Neuron (in vitro differentiated cells): ENCODE measurements at regions not wholly inside any gene's neighbourhood (a gene's known extent, or its start where the extent isn't known, plus 50 kb on each side); places are given as distances from the start of the nearest gene placed in this dataset.
"Not testable (repeated sequence)": the region's sequence is repeated elsewhere in the genome, so short reads cannot be mapped to it uniquely, and the experiment has no call there.

ENCODE experiments used
- H2AFZ ChIP-seq: one replicate; pipeline ENCODE4 v1.6.1; 2013; ENCODE audit warnings: low read depth, mild to moderate bottlenecking, inconsistent platforms, low read length, moderate library complexity
- H3K27me3 ChIP-seq: one replicate; pipeline ENCODE4 v1.6.1; 2013; ENCODE audit warnings: low read length; ENCODE audit not compliant: insufficient read depth
- H3K36me3 ChIP-seq: one replicate; pipeline ENCODE4 v1.6.1; 2013; ENCODE audit warnings: low read length; ENCODE audit not compliant: insufficient read depth
- H3K4me1 ChIP-seq: one replicate; pipeline ENCODE4 v1.6.1; 2013; ENCODE audit warnings: low read length; ENCODE audit not compliant: insufficient read depth
- H3K4me3 ChIP-seq: 2 replicates; pipeline ENCODE4 v1.5.1; 2013; ENCODE audit warnings: mild to moderate bottlenecking, low read length, moderate library complexity
- H3K9me3 ChIP-seq: one replicate; pipeline ENCODE4 v1.6.1; 2013; ENCODE audit warnings: low read length

GRCh38 chr13:80946008-80946802 lies 605.3 kb upstream of the SPRY2 start:
- H2AFZ ChIP-seq = no peak overlapping the region
- no peaks in the 10 kb centered on the region for H3K9me3 ChIP-seq
- H3K27me3 ChIP-seq = no peaks in the 10 kb centered on the region
- no peaks in the 10 kb centered on the region for H3K36me3 ChIP-seq
- no peak overlapping the region for H3K4me3 ChIP-seq
- H3K4me1 ChIP-seq = peaks cover 12% of the 10 kb centered on the region

- no peak overlapping the region for H2AFZ ChIP-seq
- no peak overlapping the region for H3K4me3 ChIP-seq
- no peaks in the 10 kb centered on the region for H3K36me3 ChIP-seq
- no peaks in the 10 kb centered on the region for H3K27me3 ChIP-seq
- H3K9me3 ChIP-seq = no peaks in the 10 kb centered on the region
- peaks cover 12% of the 10 kb centered on the region for H3K4me1 ChIP-seq
Measured at GRCh38 chr13:80945328-80945727, 604.4 kb upstream of the SPRY2 start.

- Histone ChIP-seq H3K36me3 (no peaks in the 10 kb centered on the region), H3K4me3 (no peak overlapping the region), H3K9me3 (no peaks in the 10 kb centered on the region), H3K4me1 (peaks cover under 1% of the 10 kb centered on the region), H2AFZ (no peak overlapping the region), H3K27me3 (no peaks in the 10 kb centered on the region)
Measured at GRCh38 chr13:80939581-80939980, 598.7 kb upstream of the SPRY2 start.

- H3K36me3 ChIP-seq = no peaks in the 10 kb centered on the region
- H3K4me3 ChIP-seq = no peak overlapping the region
- H3K4me1 ChIP-seq = no peaks in the 10 kb centered on the region
- H3K9me3 ChIP-seq = no peaks in the 10 kb centered on the region
- H2AFZ ChIP-seq = no peak overlapping the region
- H3K27me3 ChIP-seq = no peaks in the 10 kb centered on the region
Measured at GRCh38 chr13:80931766-80932165, 590.8 kb upstream of the SPRY2 start.

GRCh38 chr13:80931118-80931517 lies 590.2 kb upstream of the SPRY2 start:
- H3K36me3 ChIP-seq = no peaks in the 10 kb centered on the region
- H2AFZ ChIP-seq = no peak overlapping the region
- no peaks in the 10 kb centered on the region for H3K9me3 ChIP-seq
- no peaks in the 10 kb centered on the region for H3K27me3 ChIP-seq
- H3K4me3 ChIP-seq = no peak overlapping the region
- no peaks in the 10 kb centered on the region for H3K4me1 ChIP-seq

GRCh38 chr13:80928241-80928640 lies 587.3 kb upstream of the SPRY2 start:
- no peak overlapping the region for H3K4me3 ChIP-seq

GRCh38 chr13:80926024-80926423 lies 585.1 kb upstream of the SPRY2 start:
- not testable (repeated sequence) for H3K36me3 ChIP-seq, H3K4me1 ChIP-seq, H3K4me3 ChIP-seq, H3K9me3 ChIP-seq, H3K27me3 ChIP-seq, H2AFZ ChIP-seq

More at GRCh38 chr13:80928241-80928640, 587.3 kb upstream of the SPRY2 start:
- Histone ChIP-seq H3K4me1 (no peaks in the 10 kb centered on the region), H2AFZ (no peak overlapping the region), H3K9me3 (no peaks in the 10 kb centered on the region), H3K36me3 (no peaks in the 10 kb centered on the region), H3K27me3 (no peaks in the 10 kb centered on the region)

- no peaks in the 10 kb centered on the region for H3K27me3 ChIP-seq
- no peaks in the 10 kb centered on the region for H3K4me1 ChIP-seq
- H3K4me3 ChIP-seq = no peak overlapping the region
- no peak overlapping the region for H2AFZ ChIP-seq
- no peaks in the 10 kb centered on the region for H3K9me3 ChIP-seq
- H3K36me3 ChIP-seq = no peaks in the 10 kb centered on the region
Measured at GRCh38 chr13:80924596-80924995, 583.7 kb upstream of the SPRY2 start.

- no peak overlapping the region for H3K4me3 ChIP-seq
- no peaks in the 10 kb centered on the region for H3K36me3 ChIP-seq
- no peaks in the 10 kb centered on the region for H3K27me3 ChIP-seq
- H3K9me3 ChIP-seq = no peaks in the 10 kb centered on the region
- H2AFZ ChIP-seq = no peak overlapping the region
- H3K4me1 ChIP-seq = no peaks in the 10 kb centered on the region
Measured at GRCh38 chr13:80923907-80924306, 583.0 kb upstream of the SPRY2 start.

- Histone ChIP-seq H3K4me3 (no peak overlapping the region), H2AFZ (no peak overlapping the region), H3K27me3 (no peaks in the 10 kb centered on the region), H3K36me3 (no peaks in the 10 kb centered on the region), H3K4me1 (no peaks in the 10 kb centered on the region), H3K9me3 (no peaks in the 10 kb centered on the region)
Measured at GRCh38 chr13:80921971-80922370, 581.0 kb upstream of the SPRY2 start.

- H3K27me3 ChIP-seq = no peaks in the 10 kb centered on the region
- H3K4me1 ChIP-seq = no peaks in the 10 kb centered on the region
Measured at GRCh38 chr13:80921541-80921940, 580.6 kb upstream of the SPRY2 start.

GRCh38 chr13:80906860-80907259 lies 565.9 kb upstream of the SPRY2 start:
- no peaks in the 10 kb centered on the region for H3K9me3 ChIP-seq
- H3K36me3 ChIP-seq = no peaks in the 10 kb centered on the region
- no peaks in the 10 kb centered on the region for H3K4me1 ChIP-seq
- no peaks in the 10 kb centered on the region for H3K27me3 ChIP-seq
- no peak overlapping the region for H3K4me3 ChIP-seq
- no peak overlapping the region for H2AFZ ChIP-seq

More at GRCh38 chr13:80921541-80921940, 580.6 kb upstream of the SPRY2 start:
- Histone ChIP-seq H3K36me3 (no peaks in the 10 kb centered on the region), H3K9me3 (no peaks in the 10 kb centered on the region), H3K4me3 (no peak overlapping the region), H2AFZ (no peak overlapping the region)

- Histone ChIP-seq H3K4me3 (no peak overlapping the region), H2AFZ (no peak overlapping the region), H3K27me3 (no peaks in the 10 kb centered on the region), H3K36me3 (no peaks in the 10 kb centered on the region), H3K4me1 (no peaks in the 10 kb centered on the region), H3K9me3 (no peaks in the 10 kb centered on the region)
Measured at GRCh38 chr13:80904386-80904785, 563.5 kb upstream of the SPRY2 start.

- Histone ChIP-seq H3K4me3 (no peak overlapping the region), H3K9me3 (no peaks in the 10 kb centered on the region), H3K4me1 (no peaks in the 10 kb centered on the region), H2AFZ (no peak overlapping the region), H3K27me3 (no peaks in the 10 kb centered on the region), H3K36me3 (no peaks in the 10 kb centered on the region)
Measured at GRCh38 chr13:80903911-80904310, 563.0 kb upstream of the SPRY2 start.
